SK-N-SH treated with all-trans-retinoic acid at 6 μM for 48 hours (cell line): ENCODE measurements at regions not wholly inside any gene's neighbourhood (a gene's known extent, or its start where the extent isn't known, plus 50 kb on each side); places are given as distances from the start of the nearest gene placed in this dataset.

Experiments
- ISL1 ChIP-seq: fragments of 250-450 bp; sonication (Bioruptor Pico); IDR thresholded peaks from 2 replicates; pipeline ENCODE4 v2.1.2; 2022; ENCODE audit warnings: mild to moderate bottlenecking, moderate library complexity
- OSR1 ChIP-seq: fragments of 250-450 bp; sonication (Bioruptor Pico); IDR thresholded peaks from 2 replicates; pipeline ENCODE4 v1.8.0; 2022; ENCODE audit warnings: moderate library complexity, mild to moderate bottlenecking, inconsistent platforms
- PPARA ChIP-seq: fragments of 250-450 bp; sonication (Bioruptor Pico); IDR thresholded peaks from 2 replicates; pipeline ENCODE4 v1.5.0; 2020; ENCODE audit warnings: mild to moderate bottlenecking, borderline replicate concordance
- TCF4 ChIP-seq: fragments of 250-450 bp; sonication (Bioruptor Pico); IDR thresholded peaks from 2 replicates; pipeline ENCODE4 v1.8.0; 2021; ENCODE audit warnings: mild to moderate bottlenecking, moderate library complexity, borderline replicate concordance
- ZFP3 ChIP-seq: fragments of 250-450 bp; sonication (Bioruptor Pico); IDR thresholded peaks from 2 replicates; pipeline ENCODE4 v1.5.0; 2020; ENCODE audit warnings: mild to moderate bottlenecking, moderate library complexity
- ZFP30 ChIP-seq: fragments of 450-650 bp; formaldehyde crosslinking; IDR thresholded peaks from 2 replicates; pipeline ENCODE4 v1.5.0; 2022; ENCODE audit warnings: mild to moderate bottlenecking, moderate library complexity
- ZNF565 ChIP-seq: fragments of 450-650 bp; formaldehyde crosslinking; conservative IDR thresholded peaks from 2 replicates; pipeline ENCODE4 v1.5.0; 2020; ENCODE audit warnings: low read depth, mild to moderate bottlenecking, moderate library complexity
- TF ChIP-seq, protein P1 (sequence below): fragments of 250-450 bp; sonication (Bioruptor Pico); IDR thresholded peaks from 2 replicates; pipeline ENCODE4 v1.5.1; 2021; ENCODE audit warnings: mild to moderate bottlenecking, moderate library complexity
- TF ChIP-seq, protein P2 (sequence below): fragments of 250-450 bp; sonication (Bioruptor Pico); IDR thresholded peaks from 2 replicates; pipeline ENCODE4 v1.5.1; 2020; ENCODE audit warnings: low read depth, mild to moderate bottlenecking, moderate library complexity
- TF ChIP-seq, protein P3 (sequence below): fragments of 250-450 bp; sonication (Bioruptor Pico); IDR thresholded peaks from 2 replicates; pipeline ENCODE4 v1.8.0; 2021; ENCODE audit warnings: low read depth, mild to moderate bottlenecking, moderate library complexity, borderline replicate concordance

DNA sequence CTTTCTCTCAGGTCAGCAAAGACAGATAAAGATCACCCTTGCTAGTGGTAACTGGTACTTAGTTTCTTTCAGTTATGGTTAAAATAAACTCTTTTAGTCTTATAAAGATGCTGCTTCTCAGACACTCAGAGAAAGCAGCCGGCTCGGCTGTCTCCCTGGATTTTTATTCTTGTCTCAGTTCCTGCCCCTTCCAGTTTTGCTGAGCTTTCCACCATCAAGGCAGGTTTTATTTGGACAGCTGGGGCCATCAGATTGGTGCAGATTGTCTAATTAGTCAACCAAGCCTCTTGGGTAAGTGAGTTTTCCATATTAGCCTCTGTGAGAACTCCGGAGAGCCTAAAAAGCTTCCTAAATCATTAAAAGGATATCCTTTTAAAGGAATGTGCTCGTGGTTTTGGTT, 130.8 kb upstream of the BMP4 start:
- no peak for TF ChIP-seq ZFP30 (CRISPR knock-in tag)
- TF ChIP-seq, protein P1, sequence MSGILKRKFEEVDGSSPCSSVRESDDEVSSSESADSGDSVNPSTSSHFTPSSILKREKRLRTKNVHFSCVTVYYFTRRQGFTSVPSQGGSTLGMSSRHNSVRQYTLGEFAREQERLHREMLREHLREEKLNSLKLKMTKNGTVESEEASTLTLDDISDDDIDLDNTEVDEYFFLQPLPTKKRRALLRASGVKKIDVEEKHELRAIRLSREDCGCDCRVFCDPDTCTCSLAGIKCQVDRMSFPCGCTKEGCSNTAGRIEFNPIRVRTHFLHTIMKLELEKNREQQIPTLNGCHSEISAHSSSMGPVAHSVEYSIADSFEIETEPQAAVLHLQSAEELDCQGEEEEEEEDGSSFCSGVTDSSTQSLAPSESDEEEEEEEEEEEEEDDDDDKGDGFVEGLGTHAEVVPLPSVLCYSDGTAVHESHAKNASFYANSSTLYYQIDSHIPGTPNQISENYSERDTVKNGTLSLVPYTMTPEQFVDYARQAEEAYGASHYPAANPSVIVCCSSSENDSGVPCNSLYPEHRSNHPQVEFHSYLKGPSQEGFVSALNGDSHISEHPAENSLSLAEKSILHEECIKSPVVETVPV (CRISPR knock-in tag) = no peak
- TF ChIP-seq, protein P2, sequence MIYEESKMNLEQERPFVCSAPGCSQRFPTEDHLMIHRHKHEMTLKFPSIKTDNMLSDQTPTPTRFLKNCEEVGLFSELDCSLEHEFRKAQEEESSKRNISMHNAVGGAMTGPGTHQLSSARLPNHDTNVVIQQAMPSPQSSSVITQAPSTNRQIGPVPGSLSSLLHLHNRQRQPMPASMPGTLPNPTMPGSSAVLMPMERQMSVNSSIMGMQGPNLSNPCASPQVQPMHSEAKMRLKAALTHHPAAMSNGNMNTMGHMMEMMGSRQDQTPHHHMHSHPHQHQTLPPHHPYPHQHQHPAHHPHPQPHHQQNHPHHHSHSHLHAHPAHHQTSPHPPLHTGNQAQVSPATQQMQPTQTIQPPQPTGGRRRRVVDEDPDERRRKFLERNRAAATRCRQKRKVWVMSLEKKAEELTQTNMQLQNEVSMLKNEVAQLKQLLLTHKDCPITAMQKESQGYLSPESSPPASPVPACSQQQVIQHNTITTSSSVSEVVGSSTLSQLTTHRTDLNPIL = no peak
- TF ChIP-seq, protein P3, sequence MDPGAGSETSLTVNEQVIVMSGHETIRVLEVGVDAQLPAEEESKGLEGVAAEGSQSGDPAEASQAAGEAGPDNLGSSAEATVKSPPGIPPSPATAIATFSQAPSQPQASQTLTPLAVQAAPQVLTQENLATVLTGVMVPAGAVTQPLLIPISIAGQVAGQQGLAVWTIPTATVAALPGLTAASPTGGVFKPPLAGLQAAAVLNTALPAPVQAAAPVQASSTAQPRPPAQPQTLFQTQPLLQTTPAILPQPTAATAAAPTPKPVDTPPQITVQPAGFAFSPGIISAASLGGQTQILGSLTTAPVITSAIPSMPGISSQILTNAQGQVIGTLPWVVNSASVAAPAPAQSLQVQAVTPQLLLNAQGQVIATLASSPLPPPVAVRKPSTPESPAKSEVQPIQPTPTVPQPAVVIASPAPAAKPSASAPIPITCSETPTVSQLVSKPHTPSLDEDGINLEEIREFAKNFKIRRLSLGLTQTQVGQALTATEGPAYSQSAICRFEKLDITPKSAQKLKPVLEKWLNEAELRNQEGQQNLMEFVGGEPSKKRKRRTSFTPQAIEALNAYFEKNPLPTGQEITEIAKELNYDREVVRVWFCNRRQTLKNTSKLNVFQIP (CRISPR knock-in tag) = no peak
- no peak for TF ChIP-seq ZFP3 (CRISPR knock-in tag)
- TF ChIP-seq TCF4 = no peak
- TF ChIP-seq PPARA (CRISPR knock-in tag) = no peak
- TF ChIP-seq OSR1 = no peak
- TF ChIP-seq ZNF565 (CRISPR knock-in tag) = no peak
- no peak for TF ChIP-seq ISL1 (CRISPR knock-in tag)
